ENCODE measurements at regions not wholly inside any gene's neighbourhood (a gene's known extent, or its start where the extent isn't known, plus 50 kb on each side); places are given as distances from the start of the nearest gene placed in this dataset.
"Not testable (repeated sequence)": the region's sequence is repeated elsewhere in the genome, so short reads cannot be mapped to it uniquely, and the experiment has no call there.

GRCh38 chr1:118381197-118381869, 196.3 kb upstream of the SPAG17 start:
- H3K27ac Mint-ChIP-seq (ENCODE audit: unreplicated experiment): no peak overlapping the region
- intact Hi-C loops (cut with micrococcal nuclease; ENCODE audit: unreplicated experiment): no loop called here
- Histone ChIP-seq H3K4me3 (ENCODE audit: low read depth, low read length) (no peak overlapping the region), H3K27me3 (replicated peaks; ENCODE audit: control insufficient read depth, insufficient read depth, low read length) (no peaks in the 10 kb centered on the region), H3K9me3 (no peaks in the 10 kb centered on the region), H3K4me1 (no peaks in the 10 kb centered on the region), H3K36me3 (ENCODE audit: control insufficient read depth, insufficient read depth, low read length) (no peaks in the 10 kb centered on the region)
- ChIA-PET CTCF (no interaction called here), POLR2A (no interaction called here)
- no peak overlapping the region for H3K4me3 Mint-ChIP-seq (ENCODE audit: unreplicated experiment)
- no peaks in the 10 kb centered on the region for H3K4me1 Mint-ChIP-seq (ENCODE audit: low read depth, unreplicated experiment)
- no peaks in the 10 kb centered on the region for H3K36me3 Mint-ChIP-seq (ENCODE audit: insufficient read depth, unreplicated experiment)
- BruUV-seq (replicated peaks): no TSS peak
- H3K9me3 Mint-ChIP-seq (ENCODE audit: unreplicated experiment): no peaks in the 10 kb centered on the region
- TF ChIP-seq CTCF (IDR thresholded peaks at IDR 0.05; ENCODE audit: insufficient read depth in 1 of 2, low read depth in 1 of 2, low read length in 1 of 2, severe bottlenecking in 1 of 2, unreplicated experiment in 1 of 2): no peak
- no peaks in the 10 kb centered on the region for H3K27me3 Mint-ChIP-seq (ENCODE audit: insufficient read depth, unreplicated experiment)
- DNase-seq: no peak

GRCh38 chr1:118377183-118377582, 192.2 kb upstream of the SPAG17 start:
- intact Hi-C loops (cut with micrococcal nuclease; ENCODE audit: unreplicated experiment); CTCF ChIA-PET; H3K36me3 ChIP-seq (ENCODE audit: control insufficient read depth, insufficient read depth, low read length); DNase-seq; H3K27me3 ChIP-seq (replicated peaks; ENCODE audit: control insufficient read depth, insufficient read depth, low read length); H3K4me1 ChIP-seq; H3K4me3 Mint-ChIP-seq (ENCODE audit: unreplicated experiment); H3K27me3 Mint-ChIP-seq (ENCODE audit: insufficient read depth, unreplicated experiment); BruUV-seq (replicated peaks); H3K36me3 Mint-ChIP-seq (ENCODE audit: insufficient read depth, unreplicated experiment); H3K9me3 ChIP-seq; H3K4me3 ChIP-seq (ENCODE audit: low read depth, low read length); H3K27ac Mint-ChIP-seq (ENCODE audit: unreplicated experiment); H3K4me1 Mint-ChIP-seq (ENCODE audit: low read depth, unreplicated experiment); POLR2A ChIA-PET: not testable (repeated sequence)
- peaks cover 14% of the 10 kb centered on the region for H3K9me3 Mint-ChIP-seq (ENCODE audit: unreplicated experiment)

GRCh38 chr1:118371612-118372011, 186.6 kb upstream of the SPAG17 start:
- H3K27ac Mint-ChIP-seq (ENCODE audit: unreplicated experiment): no peak overlapping the region
- Histone ChIP-seq H3K27me3 (replicated peaks; ENCODE audit: control insufficient read depth, insufficient read depth, low read length) (no peaks in the 10 kb centered on the region), H3K4me3 (ENCODE audit: low read depth, low read length) (no peak overlapping the region), H3K4me1 (no peaks in the 10 kb centered on the region), H3K36me3 (ENCODE audit: control insufficient read depth, insufficient read depth, low read length) (no peaks in the 10 kb centered on the region), H3K9me3 (no peaks in the 10 kb centered on the region)
- ChIA-PET POLR2A (no interaction called here), CTCF (no interaction called here)
- H3K36me3 Mint-ChIP-seq (ENCODE audit: insufficient read depth, unreplicated experiment): no peaks in the 10 kb centered on the region
- no peaks in the 10 kb centered on the region for H3K4me1 Mint-ChIP-seq (ENCODE audit: low read depth, unreplicated experiment)
- no peak for DNase-seq
- H3K27me3 Mint-ChIP-seq (ENCODE audit: insufficient read depth, unreplicated experiment): no peaks in the 10 kb centered on the region
- no peak overlapping the region for H3K4me3 Mint-ChIP-seq (ENCODE audit: unreplicated experiment)
- H3K9me3 Mint-ChIP-seq (ENCODE audit: unreplicated experiment): peaks cover 23% of the 10 kb centered on the region
- TF ChIP-seq CTCF (IDR thresholded peaks at IDR 0.05; ENCODE audit: insufficient read depth in 1 of 2, low read depth in 1 of 2, low read length in 1 of 2, severe bottlenecking in 1 of 2, unreplicated experiment in 1 of 2): no peak
- intact Hi-C loops (cut with micrococcal nuclease; ENCODE audit: unreplicated experiment): no loop called here
- BruUV-seq (replicated peaks): no TSS peak

GRCh38 chr1:118370861-118371260, 185.8 kb upstream of the SPAG17 start:
- POLR2A ChIA-PET: no interaction called here
- Histone ChIP-seq H3K27me3 (replicated peaks; ENCODE audit: control insufficient read depth, insufficient read depth, low read length) (no peaks in the 10 kb centered on the region), H3K4me1 (no peaks in the 10 kb centered on the region), H3K36me3 (ENCODE audit: control insufficient read depth, insufficient read depth, low read length) (no peaks in the 10 kb centered on the region), H3K4me3 (ENCODE audit: low read depth, low read length) (no peak overlapping the region), H3K9me3 (no peaks in the 10 kb centered on the region)
- Mint-ChIP-seq H3K4me1 (ENCODE audit: low read depth, unreplicated experiment) (no peaks in the 10 kb centered on the region), H3K36me3 (ENCODE audit: insufficient read depth, unreplicated experiment) (no peaks in the 10 kb centered on the region), H3K4me3 (ENCODE audit: unreplicated experiment) (no peak overlapping the region), H3K27ac (ENCODE audit: unreplicated experiment) (no peak overlapping the region), H3K27me3 (ENCODE audit: insufficient read depth, unreplicated experiment) (no peaks in the 10 kb centered on the region), H3K9me3 (ENCODE audit: unreplicated experiment) (peaks cover 23% of the 10 kb centered on the region)
- TF ChIP-seq CTCF (IDR thresholded peaks at IDR 0.05; ENCODE audit: insufficient read depth in 1 of 2, low read depth in 1 of 2, low read length in 1 of 2, severe bottlenecking in 1 of 2, unreplicated experiment in 1 of 2): no peak
- CTCF ChIA-PET: no interaction called here
- BruUV-seq (replicated peaks): no TSS peak
- no peak for DNase-seq
- intact Hi-C loops (cut with micrococcal nuclease; ENCODE audit: unreplicated experiment): no loop called here
